GM12878 (cell line): ENCODE measurements at regions not wholly inside any gene's neighbourhood (a gene's known extent, or its start where the extent isn't known, plus 50 kb on each side); places are given as distances from the start of the nearest gene placed in this dataset.
A peak's percentile ranks its signal among the peaks of the same experiment; 100 is the strongest.

ENCODE experiments used
- ATAC-seq: fragments of 200-7000 bp; cut with Tn5 transposase; 3 replicates; pipeline ENCODE4 v1.9.1; 2020; ENCODE audit warnings: mild to moderate bottlenecking, moderate library complexity
- BruUV-seq: library from RNA; stranded (reverse); fragments of 400-500 nt; replicated peaks from 2 replicates; lab custom pipeline; 2021; lab: Mats Ljungman, UMichigan
- CTCF ChIA-PET: fragments of 300-600 bp; sonication (Branson Sonifier 250); formaldehyde crosslinking; extraction: SDS; loops from one replicate; lab custom pipeline; 2021; ENCODE audit warnings: inconsistent platforms; lab: Yijun Ruan, JAX
- POLR2A ChIA-PET: fragments of 350-600 bp; formaldehyde crosslinking; extraction: SDS; loops from one replicate; lab custom pipeline; 2021; ENCODE audit warnings: inconsistent platforms; lab: Charles Lee
- RAD21 ChIA-PET: fragments of 300-600 bp; sonication (Branson Sonifier 250); formaldehyde crosslinking; loops from one replicate; lab custom pipeline; 2023; ENCODE audit warnings: antibody characterized with exemption; ENCODE audit not compliant: unreplicated experiment; lab: Charles Lee
- SMC1A ChIA-PET: fragments of 300-600 bp; sonication (Branson Sonifier 250); formaldehyde crosslinking; loops from one replicate; lab custom pipeline; 2023; ENCODE audit not compliant: unreplicated experiment, uncharacterized antibody; lab: Charles Lee
- DNase-seq: peaks from one replicate; pipeline ENCODE4 v3.0.0-alpha.2; 2011; ENCODE audit warnings: low read depth, low spot score
- FAIRE-seq: peaks from 3 replicates; lab custom pipeline; 2011; peaks lifted over from hg19 to GRCh38; lab: Jason Lieb, UNC
- H2AFZ ChIP-seq: 2 replicates; pipeline ENCODE4 v1.6.0; 2011; ENCODE audit warnings: low read depth, low read length, control low read depth; ENCODE audit not compliant: control insufficient read depth
- H3K27ac ChIP-seq: 2 replicates; pipeline ENCODE4 v1.5.1; 2011; ENCODE audit warnings: control low read depth; ENCODE audit not compliant: control insufficient read depth, insufficient read depth
- H3K27me3 ChIP-seq, 2 experiments: replicated peaks in 1 of 2; 2 replicates each; pipeline versions ENCODE4 v1.6.0 to v1.6.1; 2011; ENCODE audit warnings: low read length in 1 of 2; ENCODE audit not compliant: control insufficient read depth in 2 of 2, insufficient read depth in 2 of 2
- H3K36me3 ChIP-seq, 2 experiments: 2 replicates each; pipeline ENCODE4 v1.5.1; 2011; ENCODE audit warnings: low read length in 1 of 2; ENCODE audit not compliant: control insufficient read depth in 2 of 2, insufficient read depth in 2 of 2
- H3K4me1 ChIP-seq: 2 replicates; pipeline ENCODE4 v1.6.1; 2011; ENCODE audit warnings: mild to moderate bottlenecking, low read length, moderate library complexity, mixed read lengths; ENCODE audit not compliant: control insufficient read depth, insufficient read depth
- H3K4me2 ChIP-seq: 2 replicates; pipeline ENCODE4 v1.6.0; 2011; ENCODE audit warnings: control low read depth; ENCODE audit not compliant: control insufficient read depth, insufficient read depth
- H3K4me3 ChIP-seq: fragments of 200-600 bp; sonication (generic); 2 replicates; pipeline ENCODE4 v1.5.1; 2016
- H3K79me2 ChIP-seq: 2 replicates; pipeline ENCODE4 v1.6.0; 2011; ENCODE audit warnings: low read length; ENCODE audit not compliant: control insufficient read depth, insufficient read depth
- H3K9ac ChIP-seq: 2 replicates; pipeline ENCODE4 v1.8.0; 2011; ENCODE audit warnings: low read length, control low read depth, mixed read lengths; ENCODE audit not compliant: control insufficient read depth, insufficient read depth
- H3K9me3 ChIP-seq: replicated peaks from 3 replicates; pipeline ENCODE4 v1.5.1; 2011; ENCODE audit warnings: mild to moderate bottlenecking, low read length; ENCODE audit not compliant: control insufficient read depth, insufficient read depth
- H4K20me1 ChIP-seq: 2 replicates; pipeline ENCODE4 v1.6.0; 2011; ENCODE audit not compliant: control insufficient read depth, insufficient read depth
- CREM ChIP-seq: IDR thresholded peaks from 2 replicates; pipeline ENCODE4 v1.6.1; 2014; ENCODE audit warnings: antibody characterized with exemption, low read depth
- FOXK2 ChIP-seq: fragments of 450-650 bp; IDR thresholded peaks from 2 replicates; pipeline ENCODE4 v1.6.1; 2017; ENCODE audit warnings: mild to moderate bottlenecking, moderate library complexity
- JUND ChIP-seq: IDR thresholded peaks from 2 replicates; pipeline ENCODE4 v1.6.1; 2012; ENCODE audit warnings: low read depth, mild to moderate bottlenecking, low read length, improper control_type of control experiment, moderate library complexity
- LARP7 ChIP-seq: fragments of 450-650 bp; IDR thresholded peaks from 2 replicates; pipeline ENCODE4 v1.6.1; 2017; ENCODE audit warnings: mild to moderate bottlenecking
- SUZ12 ChIP-seq: fragments of 200-600 bp; sonication (generic); IDR thresholded peaks from one replicate; pipeline ENCODE4 v1.6.1; 2018; ENCODE audit warnings: antibody characterized with exemption, mild to moderate bottlenecking; ENCODE audit not compliant: unreplicated experiment
- TCF12 ChIP-seq: IDR thresholded peaks from 2 replicates; pipeline ENCODE4 v1.6.1; 2011; ENCODE audit warnings: low read depth, mild to moderate bottlenecking, low read length
- ZBTB33 ChIP-seq: fragments of 450-650 bp; IDR thresholded peaks from 2 replicates; pipeline ENCODE4 v1.6.1; 2017; ENCODE audit warnings: mild to moderate bottlenecking
- WGBS: methylation state at CpG from one replicate; pipeline ENCODE4 v1.1.6; 2016; ENCODE audit warnings: low lambda C conversion rate; ENCODE audit not compliant: insufficient replicate concordance, insufficient coverage; ENCODE audit errors: missing lambda C conversion rate; 5-methylcytosine and 5-hydroxymethylcytosine counted together
- in situ Hi-C: fragments of 300-500 bp; cut with MboI; formaldehyde crosslinking; loops from 9 replicates; pipeline ENCODE4 v1.14.3; 2018; ENCODE audit warnings: mixed read lengths
- intact Hi-C: fragments of 100-400 bp; cut with micrococcal nuclease; formaldehyde crosslinking; loops from one replicate; pipeline ENCODE4 v1.14.2; 2022; ENCODE audit not compliant: unreplicated experiment

- no peak for ATAC-seq
- DNase-seq = no peak
- no peaks in the 10 kb centered on the region for H4K20me1 ChIP-seq
- H3K27me3 ChIP-seq = 0 out of 4 replicates have a peak, but pooled peaks cover 0 to 1% of the 10 kb centered on the region in 2 experiments
- POLR2A ChIA-PET = no interaction called here
- TF ChIP-seq CREM (no peak), LARP7 (no peak), ZBTB33 (no peak), JUND (no peak), FOXK2 (peak; percentile 35; the same call in 1 of the 2 replicates), TCF12 (no peak), SUZ12 (no peak)
- SMC1A ChIA-PET = interaction anchor here (0.6 to 1.3 kb wide), 2 partner anchors 13 to 31 kb away, joined by 3 read pairs; no protein-coding TSS in a partner anchor
- in situ Hi-C loops (no loop called here), intact Hi-C loops (no loop called here)
- H3K4me2 ChIP-seq = no peak overlapping the region
- H3K79me2 ChIP-seq = no peaks in the 10 kb centered on the region
- RAD21 ChIA-PET = no interaction called here
- WGBS = 5% methylated on average over 1 of the region's 1 CpG
- no peak overlapping the region for H2AFZ ChIP-seq
- H3K9me3 ChIP-seq = no peaks in the 10 kb centered on the region
- no peaks in the 10 kb centered on the region for H3K36me3 ChIP-seq
- BruUV-seq = no TSS peak
- H3K4me3 ChIP-seq = no peak overlapping the region
- no peak for FAIRE-seq
- CTCF ChIA-PET = no interaction called here
- H3K9ac ChIP-seq = no peak overlapping the region
- H3K27ac ChIP-seq = no peak overlapping the region
- H3K4me1 ChIP-seq = no peaks in the 10 kb centered on the region
Observed at GRCh38 chr16:22688930-22689329, 125.0 kb upstream of the HS3ST2 start.
